ENCODE measurements at regions not wholly inside any gene's neighbourhood (a gene's known extent, or its start where the extent isn't known, plus 50 kb on each side); places are given as distances from the start of the nearest gene placed in this dataset.

GRCh38 chr18:27413495-27414401, 228.6 kb upstream of the CHST9 start:
- Mint-ChIP-seq H3K36me3 (ENCODE audit: insufficient read depth) (no peaks in the 10 kb centered on the region), H3K4me1 (ENCODE audit: low read depth) (peaks cover 12% of the 10 kb centered on the region), H3K27ac (no peak overlapping the region), H3K4me3 (ENCODE audit: low read depth) (no peak overlapping the region), H3K27me3 (no peaks in the 10 kb centered on the region), H3K9me3 (ENCODE audit: low read depth) (peaks cover 8% of the 10 kb centered on the region)
- DNase-seq (ENCODE audit: low spot score, unreplicated experiment), result no peak
- TF ChIP-seq CTCF (IDR thresholded peaks at IDR 0.05; ENCODE audit: unreplicated experiment), result no peak

GRCh38 chr18:27412556-27412955, 227.4 kb upstream of the CHST9 start:
- Mint-ChIP-seq H3K4me3 (ENCODE audit: low read depth) (no peak overlapping the region), H3K27ac (no peak overlapping the region), H3K36me3 (ENCODE audit: insufficient read depth) (no peaks in the 10 kb centered on the region), H3K9me3 (ENCODE audit: low read depth) (peaks cover 8% of the 10 kb centered on the region), H3K4me1 (ENCODE audit: low read depth) (peaks cover 12% of the 10 kb centered on the region), H3K27me3 (no peaks in the 10 kb centered on the region)
- DNase-seq (ENCODE audit: low spot score, unreplicated experiment), result no peak
- TF ChIP-seq CTCF (IDR thresholded peaks at IDR 0.05; ENCODE audit: unreplicated experiment), result no peak

GRCh38 chr18:27411911-27412310, 226.8 kb upstream of the CHST9 start:
- Mint-ChIP-seq H3K27ac (peak overlapping the region; percentile 1), H3K9me3 (ENCODE audit: low read depth) (peaks cover 8% of the 10 kb centered on the region)

GRCh38 chr18:27411013-27411412, 225.9 kb upstream of the CHST9 start:
- no peak for DNase-seq (ENCODE audit: low spot score, unreplicated experiment)
- no peak overlapping the region for H3K4me3 Mint-ChIP-seq (ENCODE audit: low read depth)

More at GRCh38 chr18:27411911-27412310, 226.8 kb upstream of the CHST9 start:
- Mint-ChIP-seq H3K4me1 (ENCODE audit: low read depth) (peaks cover 12% of the 10 kb centered on the region), H3K27me3 (no peaks in the 10 kb centered on the region), H3K4me3 (ENCODE audit: low read depth) (no peak overlapping the region), H3K36me3 (ENCODE audit: insufficient read depth) (no peaks in the 10 kb centered on the region)
- TF ChIP-seq CTCF (IDR thresholded peaks at IDR 0.05; ENCODE audit: unreplicated experiment), result no peak
- no peak for DNase-seq (ENCODE audit: low spot score, unreplicated experiment)

GRCh38 chr18:27404855-27405254, 219.7 kb upstream of the CHST9 start:
- Mint-ChIP-seq H3K36me3 (ENCODE audit: insufficient read depth) (no peaks in the 10 kb centered on the region), H3K9me3 (ENCODE audit: low read depth) (no peaks in the 10 kb centered on the region), H3K4me3 (ENCODE audit: low read depth) (no peak overlapping the region), H3K27ac (no peak overlapping the region), H3K27me3 (peaks cover 4% of the 10 kb centered on the region), H3K4me1 (ENCODE audit: low read depth) (peaks cover 7% of the 10 kb centered on the region)
- TF ChIP-seq CTCF (IDR thresholded peaks at IDR 0.05; ENCODE audit: unreplicated experiment), result no peak
- DNase-seq (ENCODE audit: low spot score, unreplicated experiment), result no peak

More at GRCh38 chr18:27411013-27411412, 225.9 kb upstream of the CHST9 start:
- Mint-ChIP-seq H3K27me3 (no peaks in the 10 kb centered on the region), H3K4me1 (ENCODE audit: low read depth) (peaks cover 12% of the 10 kb centered on the region), H3K36me3 (ENCODE audit: insufficient read depth) (no peaks in the 10 kb centered on the region), H3K9me3 (ENCODE audit: low read depth) (peaks cover 8% of the 10 kb centered on the region), H3K27ac (no peak overlapping the region)
- TF ChIP-seq CTCF (IDR thresholded peaks at IDR 0.05; ENCODE audit: unreplicated experiment), result no peak
